ENCODE measurements at regions not wholly inside any gene's neighbourhood (a gene's known extent, or its start where the extent isn't known, plus 50 kb on each side); places are given as distances from the start of the nearest gene placed in this dataset.

GRCh38 chr9:80158131-80158530, 586.4 kb downstream of the TLE4 start:
- DNase-seq = no peak

GRCh38 chr9:80157561-80157983, 585.8 kb downstream of the TLE4 start:
- DNase-seq = no peak

- DNase-seq = no peak
Measured at GRCh38 chr9:80156756-80157472, 585.1 kb downstream of the TLE4 start.

- no peak for DNase-seq
Measured at GRCh38 chr9:80156262-80156661, 584.5 kb downstream of the TLE4 start.

GRCh38 chr9:80147866-80148265, 576.1 kb downstream of the TLE4 start:
- DNase-seq = no peak

GRCh38 chr9:80146466-80146865, 574.7 kb downstream of the TLE4 start:
- DNase-seq = no peak

GRCh38 chr9:80144856-80145255, 573.1 kb downstream of the TLE4 start:
- no peak for DNase-seq

GRCh38 chr9:80144406-80144805, 572.6 kb downstream of the TLE4 start:
- DNase-seq = no peak

GRCh38 chr9:80143899-80144298, 572.1 kb downstream of the TLE4 start:
- DNase-seq = no peak

GRCh38 chr9:80134487-80134886, 562.7 kb downstream of the TLE4 start:
- no peak for DNase-seq

- DNase-seq = no peak
Measured at GRCh38 chr9:80131627-80132026, 559.9 kb downstream of the TLE4 start.

- no peak for DNase-seq
Measured at GRCh38 chr9:80127920-80128319, 556.2 kb downstream of the TLE4 start.

GRCh38 chr9:80125731-80126264, 554.0 kb downstream of the TLE4 start:
- DNase-seq = no peak

- DNase-seq = no peak
Measured at GRCh38 chr9:80117031-80117430, 545.3 kb downstream of the TLE4 start.

- no peak for DNase-seq
Measured at GRCh38 chr9:80114241-80114640, 542.5 kb downstream of the TLE4 start.

GRCh38 chr9:80107931-80108660, 536.3 kb downstream of the TLE4 start:
- no peak for DNase-seq

- no peak for DNase-seq
Measured at GRCh38 chr9:80097476-80097875, 525.7 kb downstream of the TLE4 start.

- DNase-seq = no peak
Measured at GRCh38 chr9:80094176-80094771, 522.5 kb downstream of the TLE4 start.

- DNase-seq = no peak
Measured at GRCh38 chr9:80093695-80094094, 521.9 kb downstream of the TLE4 start.

GRCh38 chr9:80091526-80091925, 519.8 kb downstream of the TLE4 start:
- DNase-seq = no peak

- DNase-seq = no peak
Measured at GRCh38 chr9:80090317-80090716, 518.6 kb downstream of the TLE4 start.

- no peak for DNase-seq
Measured at GRCh38 chr9:80086822-80087345, 515.1 kb downstream of the TLE4 start.

GRCh38 chr9:80086386-80086785, 514.6 kb downstream of the TLE4 start:
- no peak for DNase-seq

GRCh38 chr9:80085668-80086067, 513.9 kb downstream of the TLE4 start:
- DNase-seq = no peak
